Spleen (tissue), 11 donors: ENCODE measurements at regions not wholly inside any gene's neighbourhood (a gene's known extent, or its start where the extent isn't known, plus 50 kb on each side); places are given as distances from the start of the nearest gene placed in this dataset.
A peak's percentile ranks its signal among the peaks of the same experiment; 100 is the strongest.

ENCODE experiments used
- DNase-seq: peaks from one replicate; pipeline ENCODE4 v3.0.0-alpha.2; 2020
- H3K27ac ChIP-seq, 8 donors: fragments of 200-600 bp; sonication (generic) in 7 of 8; 1 replicate in 4 of 8; 2 replicates in 4 of 8; pipeline versions ENCODE4 v1.5.0 to v1.8.0; 2016 to 2021; ENCODE audit warnings: inconsistent platforms in 4 of 8, mild to moderate bottlenecking in 4 of 8, moderate library complexity in 1 of 8
- H3K27me3 ChIP-seq, 7 donors: fragments of 200-600 bp; sonication (generic) in 6 of 7; replicated peaks in 1 of 7; 1 replicate in 4 of 7; 2 replicates in 3 of 7; pipeline versions ENCODE4 v1.5.0 to v1.8.0; 2016 to 2021; ENCODE audit warnings: inconsistent platforms in 3 of 7, mild to moderate bottlenecking in 1 of 7
- H3K36me3 ChIP-seq, 6 donors: fragments of 200-600 bp; sonication (generic) in 5 of 6; 1 replicate in 4 of 6; 2 replicates in 2 of 6; pipeline versions ENCODE4 v1.5.0 to v1.8.0; 2016 to 2021; ENCODE audit warnings: inconsistent platforms in 2 of 6
- H3K4me1 ChIP-seq, 6 donors: fragments of 200-600 bp; sonication (generic) in 5 of 6; 1 replicate in 3 of 6; 2 replicates in 3 of 6; pipeline versions ENCODE4 v1.5.0 to v1.8.0; 2016 to 2021; ENCODE audit warnings: inconsistent platforms in 3 of 6
- H3K4me3 ChIP-seq, 8 donors: fragments of 200-600 bp; sonication (generic) in 7 of 8; 1 replicate in 4 of 8; 2 replicates in 4 of 8; pipeline versions ENCODE4 v1.5.0 to v1.8.0; 2016 to 2021; ENCODE audit warnings: inconsistent platforms in 4 of 8, mild to moderate bottlenecking in 4 of 8, moderate library complexity in 2 of 8
- H3K9me3 ChIP-seq, 8 donors: fragments of 200-600 bp; sonication (generic) in 7 of 8; 1 replicate in 4 of 8; 2 replicates in 4 of 8; pipeline versions ENCODE4 v1.5.0 to v1.8.0; 2016 to 2021; ENCODE audit warnings: inconsistent platforms in 4 of 8
- POLR2A ChIP-seq, 3 donors: fragments of 450-650 bp; IDR thresholded peaks; one replicate each; pipeline ENCODE4 v1.5.1; 2017; ENCODE audit warnings: antibody characterized with exemption in 3 of 3, mild to moderate bottlenecking in 1 of 3
- POLR2AphosphoS5 ChIP-seq, 3 donors: sonication (generic); formaldehyde crosslinking; IDR thresholded peaks; one replicate each; pipeline ENCODE4 v1.5.1; 2017; ENCODE audit warnings: antibody characterized with exemption in 3 of 3
- WGBS, 5 donors: extraction: QIAGEN DNeasy Blood & Tissue Kit in 3 of 5; methylation state at CpG; one replicate each; pipeline versions ENCODE4 v1.1.5 to v1.1.7; 2013 to 2018; 5-methylcytosine and 5-hydroxymethylcytosine counted together
- intact Hi-C: fragments of 100-400 bp; cut with DNase I; formaldehyde crosslinking; loops from one replicate; pipeline ENCODE4 v1.15.0; 2023; ENCODE audit warnings: low total_unique reads
- TF ChIP-seq, protein P1 (sequence below), 11 experiments: fragments of 200-600 bp in 7 of 11; fragments of 450-650 bp in 4 of 11; sonication (generic) in 4 of 11; IDR thresholded peaks in 8 of 11; conservative IDR thresholded peaks in 3 of 11; 1 replicate in 7 of 11; 2 replicates in 4 of 11; pipeline versions ENCODE4 v1.4.0 to v1.8.0; 2016 to 2021; ENCODE audit warnings: antibody characterized with exemption in 11 of 11, inconsistent platforms in 4 of 11, mild to moderate bottlenecking in 1 of 11
- donor health status: healthy with polysubstance abuse.
- donor health status: DM: no; HTN: no; CAD: no; lungs with moderate emphysema.
- donor health status: DM: no; HTN: no; CAD: no.
- donor health status: Bipolar disorder and iron deficiency.
- donor health status: healthy.
- donor health status: DM: no; HTN: no; CAD: no.
- donor health status: DM: yes; HTN: yes; CAD: no.

DNA sequence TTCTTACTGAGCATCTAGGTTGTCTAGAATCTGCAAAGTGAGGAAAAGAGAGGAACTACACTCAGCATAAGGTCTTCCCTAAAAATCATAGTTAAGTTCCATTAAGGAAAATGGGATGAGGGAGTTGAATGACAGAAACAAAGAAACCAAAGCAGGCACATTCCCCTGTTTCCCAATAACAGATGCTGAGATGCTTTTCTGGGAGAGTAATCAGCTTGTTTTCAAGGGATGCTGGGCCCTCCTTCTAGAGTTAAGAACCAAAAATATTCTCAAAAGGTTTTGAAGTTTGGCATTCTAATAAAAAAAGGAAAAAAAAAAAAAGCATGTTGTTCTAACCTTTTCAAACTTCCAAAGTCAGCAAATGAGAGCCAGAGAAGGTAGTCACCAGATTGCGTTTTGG is 105.2 kb upstream of the ZNF648 start:
- no peaks in the 10 kb centered on the region for H3K36me3 ChIP-seq
- no peak overlapping the region for H3K4me3 ChIP-seq
- no peak overlapping the region for H3K27ac ChIP-seq
- intact Hi-C loops: no loop called here
- no peak for DNase-seq
- no peaks in the 10 kb centered on the region for H3K9me3 ChIP-seq
- no peak for TF ChIP-seq POLR2A (IDR thresholded peaks at IDR 0.05)
- TF ChIP-seq, protein P1, sequence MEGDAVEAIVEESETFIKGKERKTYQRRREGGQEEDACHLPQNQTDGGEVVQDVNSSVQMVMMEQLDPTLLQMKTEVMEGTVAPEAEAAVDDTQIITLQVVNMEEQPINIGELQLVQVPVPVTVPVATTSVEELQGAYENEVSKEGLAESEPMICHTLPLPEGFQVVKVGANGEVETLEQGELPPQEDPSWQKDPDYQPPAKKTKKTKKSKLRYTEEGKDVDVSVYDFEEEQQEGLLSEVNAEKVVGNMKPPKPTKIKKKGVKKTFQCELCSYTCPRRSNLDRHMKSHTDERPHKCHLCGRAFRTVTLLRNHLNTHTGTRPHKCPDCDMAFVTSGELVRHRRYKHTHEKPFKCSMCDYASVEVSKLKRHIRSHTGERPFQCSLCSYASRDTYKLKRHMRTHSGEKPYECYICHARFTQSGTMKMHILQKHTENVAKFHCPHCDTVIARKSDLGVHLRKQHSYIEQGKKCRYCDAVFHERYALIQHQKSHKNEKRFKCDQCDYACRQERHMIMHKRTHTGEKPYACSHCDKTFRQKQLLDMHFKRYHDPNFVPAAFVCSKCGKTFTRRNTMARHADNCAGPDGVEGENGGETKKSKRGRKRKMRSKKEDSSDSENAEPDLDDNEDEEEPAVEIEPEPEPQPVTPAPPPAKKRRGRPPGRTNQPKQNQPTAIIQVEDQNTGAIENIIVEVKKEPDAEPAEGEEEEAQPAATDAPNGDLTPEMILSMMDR (IDR thresholded peaks at IDR 0.05 in 8 of 11, conservative IDR thresholded peaks at IDR 0.05 in 3 of 11): no peak
- TF ChIP-seq POLR2AphosphoS5 (IDR thresholded peaks at IDR 0.05): no peak
- peaks cover 10 to 57% (median 23%) of the 10 kb centered on the region in 6 donors for H3K4me1 ChIP-seq
- WGBS, 5 donors: 90 to 98% (median 94%) methylated on average over 1 of the region's 1 CpG
- H3K27me3 ChIP-seq: no peaks in the 10 kb centered on the region

DNA sequence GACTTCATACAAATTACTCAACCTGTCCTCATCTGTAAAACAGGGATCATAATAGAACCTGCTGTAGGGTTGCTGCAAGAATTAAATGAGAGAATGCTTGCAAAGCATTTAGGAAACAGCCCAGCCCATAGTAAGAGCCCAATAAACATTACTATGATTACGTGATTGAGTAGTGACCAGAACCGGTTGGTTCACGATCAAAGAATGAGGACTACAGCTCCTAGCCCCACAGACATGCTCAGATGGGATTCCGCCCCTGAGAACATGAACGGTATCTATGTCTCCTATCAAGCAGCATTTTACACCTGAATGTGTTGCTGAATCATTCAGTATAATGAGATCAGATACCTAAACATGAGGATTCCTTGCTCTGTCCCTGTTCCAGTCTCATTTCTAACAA is 104.8 kb upstream of the ZNF648 start:
- WGBS, 5 donors: 82 to 92% (median 85%) methylated on average over 5 of the region's 5 CpGs
- intact Hi-C loops: no loop called here
- no peak overlapping the region for H3K27ac ChIP-seq
- H3K36me3 ChIP-seq: no peaks in the 10 kb centered on the region
- peaks cover 6 to 52% (median 22%) of the 10 kb centered on the region in 6 donors for H3K4me1 ChIP-seq
- H3K4me3 ChIP-seq: no peak overlapping the region
- no peak for DNase-seq
- TF ChIP-seq POLR2AphosphoS5 (IDR thresholded peaks at IDR 0.05) (no peak), POLR2A (IDR thresholded peaks at IDR 0.05) (no peak)
- TF ChIP-seq, protein P1 (IDR thresholded peaks at IDR 0.05 in 8 of 11, conservative IDR thresholded peaks at IDR 0.05 in 3 of 11): no peak
- no peaks in the 10 kb centered on the region for H3K9me3 ChIP-seq
- H3K27me3 ChIP-seq: no peaks in the 10 kb centered on the region

DNA sequence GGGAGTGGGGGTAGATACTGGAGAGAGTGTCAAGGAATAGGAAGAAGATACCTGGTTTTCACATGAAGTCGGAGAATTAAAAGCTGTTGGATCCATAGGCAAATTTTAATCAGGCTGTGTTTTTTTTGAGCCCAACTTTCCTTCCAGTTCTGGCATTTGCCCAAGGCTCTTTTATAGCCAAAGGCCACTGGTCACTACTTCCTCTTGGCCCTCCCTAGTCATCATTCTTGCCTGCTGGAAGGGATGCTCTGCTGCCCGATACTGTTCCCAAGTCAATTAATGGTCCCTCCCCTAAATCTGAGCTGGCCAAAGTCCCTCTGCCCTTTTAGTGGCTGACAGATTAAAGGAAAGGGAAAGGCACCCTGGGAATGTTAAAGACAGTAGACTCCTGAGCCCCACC is 102.8 kb upstream of the ZNF648 start:
- no peak overlapping the region for H3K4me3 ChIP-seq
- TF ChIP-seq, protein P1 (IDR thresholded peaks at IDR 0.05 in 8 of 11, conservative IDR thresholded peaks at IDR 0.05 in 3 of 11): no peak
- TF ChIP-seq POLR2AphosphoS5 (IDR thresholded peaks at IDR 0.05) (peak in 1 of 3 donors; percentile 42), POLR2A (IDR thresholded peaks at IDR 0.05) (no peak)
- intact Hi-C loops: no loop called here
- H3K4me1 ChIP-seq: peaks cover 6 to 32% (median 12%) of the 10 kb centered on the region in 6 donors
- peak overlapping the region; percentile 39 to 84 (median 70) for H3K27ac ChIP-seq
- H3K36me3 ChIP-seq: no peaks in the 10 kb centered on the region
- H3K9me3 ChIP-seq: peaks cover 0 to 13% (median 11%) of the 10 kb centered on the region in 8 donors
- 63 to 75% (median 68%) methylated on average over 2 of the region's 2 CpGs for WGBS, 5 donors
- H3K27me3 ChIP-seq: no peaks in the 10 kb centered on the region
- DNase-seq: no peak

DNA sequence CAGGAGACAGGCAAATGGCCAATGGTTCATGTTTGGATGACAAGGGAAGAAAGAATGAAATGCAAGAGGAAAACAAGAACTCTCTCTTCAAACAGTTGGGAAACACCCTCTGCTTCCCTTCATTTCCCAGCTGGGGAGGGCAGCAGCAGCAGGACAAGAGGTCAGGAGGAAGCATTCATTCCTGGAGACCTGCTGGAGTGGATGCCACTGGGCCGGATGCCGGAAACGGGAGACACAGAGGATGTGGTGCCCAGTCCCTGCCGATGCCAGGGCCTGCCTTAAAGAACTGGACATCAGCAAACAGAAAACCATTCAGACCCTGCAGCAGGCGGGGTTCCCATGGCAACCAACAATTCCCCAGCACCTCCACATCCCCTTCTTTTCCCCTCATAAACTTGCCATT is 102.3 kb upstream of the ZNF648 start:
- Histone ChIP-seq H3K27me3 (no peaks in the 10 kb centered on the region), H3K4me1 (peaks cover 6 to 27% (median 12%) of the 10 kb centered on the region in 6 donors), H3K4me3 (no peak overlapping the region), H3K27ac (peak overlapping the region; percentile 39 to 84 (median 70)), H3K9me3 (peaks cover 0 to 17% (median 15%) of the 10 kb centered on the region in 8 donors), H3K36me3 (no peaks in the 10 kb centered on the region)
- WGBS, 5 donors: 50 to 90% (median 69%) methylated on average over 5 of the region's 5 CpGs
- TF ChIP-seq POLR2AphosphoS5 (IDR thresholded peaks at IDR 0.05): peak; percentile 64 to 81 (median 78)
- TF ChIP-seq, protein P1 (IDR thresholded peaks at IDR 0.05 in 8 of 11, conservative IDR thresholded peaks at IDR 0.05 in 3 of 11): no peak
- TF ChIP-seq POLR2A (IDR thresholded peaks at IDR 0.05): no peak
- DNase-seq: peak; percentile 81
- intact Hi-C loops: no loop called here
